GM21786 (cell line): ENCODE measurements at regions not wholly inside any gene's neighbourhood (a gene's known extent, or its start where the extent isn't known, plus 50 kb on each side); places are given as distances from the start of the nearest gene placed in this dataset.

Source experiments
- ATAC-seq: cut with Tn5 transposase; IDR thresholded peaks from one replicate; pipeline ENCODE4 v1.9.1; 2021; ENCODE audit not compliant: unreplicated experiment

GRCh38 chr5:158413122-158413680 lies 554.3 kb upstream of the CLINT1 start:
- no peak for ATAC-seq

DNA sequence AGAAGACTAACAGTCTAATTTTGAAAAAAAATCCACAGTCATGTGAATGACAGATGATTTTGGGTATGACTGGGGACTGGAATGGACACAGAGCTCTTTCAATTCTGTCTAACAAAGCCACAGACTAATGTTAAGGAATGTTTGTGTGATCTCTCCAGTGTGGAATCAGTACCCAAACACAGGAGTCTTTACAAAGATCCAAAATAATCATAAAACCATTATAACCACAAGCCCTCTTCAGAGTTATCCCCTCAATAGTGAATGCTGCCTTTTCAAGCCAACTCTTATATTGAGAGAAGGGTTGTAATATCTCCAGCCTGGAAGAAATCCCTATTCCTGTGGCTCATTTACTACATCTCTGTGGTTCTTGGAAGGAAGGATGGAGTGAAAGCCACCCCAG lies 552.0 kb upstream of the CLINT1 start:
- no peak for ATAC-seq

- peak; percentile 74 for ATAC-seq
These were observed 550.6 kb upstream of the CLINT1 start for GRCh38 chr5:158409507-158409906.

DNA sequence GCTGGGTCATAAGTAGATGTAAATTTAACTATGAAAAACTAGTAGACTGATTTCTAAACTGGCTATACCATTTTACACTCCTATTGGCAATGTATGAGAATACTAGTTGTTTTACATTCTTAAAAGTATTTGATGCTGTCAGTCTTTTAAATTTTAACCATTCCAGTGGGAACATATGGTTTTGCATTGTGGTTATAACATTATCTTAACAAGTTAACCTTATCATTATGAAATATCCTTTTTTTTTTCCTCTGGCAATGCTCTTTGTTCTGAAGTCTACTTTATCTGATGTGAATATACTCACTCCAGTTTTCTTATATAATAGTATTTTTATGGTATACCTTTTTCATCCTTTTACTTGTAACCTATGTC lies 548.9 kb upstream of the CLINT1 start:
- no peak for ATAC-seq

DNA sequence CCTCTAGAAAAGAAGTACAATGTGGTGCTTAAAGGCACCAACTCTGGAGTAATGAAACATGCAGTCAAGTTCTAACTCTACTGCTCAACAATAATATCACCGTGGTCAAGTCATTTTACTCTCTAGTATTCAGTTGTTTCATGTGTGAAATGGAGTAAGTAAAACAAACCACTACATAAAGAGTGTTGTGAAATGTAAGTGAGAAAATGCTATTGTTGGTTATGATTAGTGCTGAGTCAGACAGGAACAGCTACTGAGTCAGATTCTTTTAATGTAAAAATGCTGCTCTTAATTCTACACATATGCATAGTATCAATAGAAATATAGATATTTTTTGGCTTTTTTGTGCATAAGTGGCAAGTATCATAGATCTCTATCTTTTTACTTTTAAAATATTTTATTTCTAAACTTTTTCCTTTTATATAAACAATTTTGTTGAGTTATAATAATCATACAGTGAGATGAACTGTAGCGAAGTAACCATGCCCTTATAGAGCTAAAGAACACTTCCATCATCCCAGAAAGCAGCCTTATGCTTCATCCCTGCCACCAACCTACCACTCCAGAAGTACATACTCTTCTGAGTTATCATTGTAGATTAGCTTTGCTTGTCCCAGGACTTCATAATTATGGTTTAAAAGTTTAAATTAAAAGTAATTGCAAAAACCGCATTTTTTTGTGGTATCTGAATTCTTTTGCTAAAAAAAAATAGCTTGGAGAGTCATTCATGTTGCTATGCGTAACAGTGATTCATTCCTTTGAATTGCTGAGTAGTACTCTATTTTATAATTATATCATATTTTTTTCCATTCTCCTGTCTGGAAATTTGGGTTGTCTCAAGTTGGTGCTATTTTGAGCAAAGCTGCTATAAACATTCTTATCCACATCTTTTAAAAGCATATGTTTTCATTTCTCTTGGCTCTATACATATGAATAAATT lies 548.2 kb upstream of the CLINT1 start:
- no peak for ATAC-seq

DNA sequence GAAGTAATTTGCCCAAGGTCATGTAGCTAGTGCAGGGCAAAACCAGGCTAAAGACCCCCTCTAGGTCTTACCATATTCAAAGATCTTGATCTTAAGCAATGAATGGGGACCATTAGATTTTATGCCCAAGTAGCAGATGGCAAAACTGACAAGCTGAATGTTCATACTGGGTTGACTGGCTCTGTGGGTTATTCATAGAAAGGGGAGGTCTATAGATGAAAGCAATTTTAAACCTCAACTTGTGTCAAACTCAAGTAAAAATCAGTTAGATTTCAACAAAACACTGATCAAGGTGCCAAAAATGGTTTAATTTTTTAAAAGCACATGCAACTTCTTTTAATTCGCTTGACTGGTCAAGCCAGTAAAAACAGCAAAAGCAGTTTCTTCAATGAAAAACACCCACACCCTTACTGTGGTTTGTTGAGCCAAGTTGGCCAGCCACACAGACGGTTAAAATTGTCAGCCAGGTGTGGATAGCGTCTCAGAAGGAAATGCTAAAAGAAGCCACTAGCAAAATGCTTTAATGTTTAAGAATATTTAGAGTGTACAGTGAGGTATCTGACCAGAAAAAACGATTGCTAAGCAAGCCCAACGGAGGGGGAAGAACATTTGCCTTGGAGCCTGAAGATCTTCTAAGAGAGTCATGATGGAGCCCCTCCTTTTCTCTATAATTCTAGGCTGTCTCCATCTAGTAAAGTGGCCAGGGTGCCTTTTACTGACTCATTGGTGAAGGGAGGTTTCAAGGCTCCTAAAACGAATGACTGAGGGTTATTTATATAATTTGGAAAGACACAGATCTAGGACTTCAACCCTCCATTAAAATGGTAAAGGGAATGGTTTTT lies 539.6 kb upstream of the CLINT1 start:
- peak; percentile 86 for ATAC-seq

- no peak for ATAC-seq
These were observed 538.3 kb upstream of the CLINT1 start for GRCh38 chr5:158397278-158397677.

- ATAC-seq = no peak
These were observed 535.2 kb upstream of the CLINT1 start for GRCh38 chr5:158394102-158394501.

DNA sequence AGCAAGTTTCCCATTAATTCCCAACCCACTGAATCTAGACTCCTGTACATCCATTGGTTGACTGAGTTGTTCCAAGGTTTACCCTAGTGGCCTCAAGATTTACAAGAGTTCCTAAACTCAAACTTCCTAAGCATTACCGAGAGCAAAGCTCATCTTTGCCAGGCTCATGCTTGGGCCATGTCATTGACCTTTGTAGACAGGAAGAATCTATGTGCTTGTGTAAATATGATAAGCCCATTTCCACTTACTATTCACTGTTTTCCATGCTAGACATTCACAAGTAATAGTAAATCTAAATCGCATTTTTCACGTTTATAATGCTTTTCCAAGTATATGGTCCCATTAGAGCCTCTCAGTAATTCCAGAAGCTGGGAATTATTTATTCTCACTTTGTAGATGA lies 534.5 kb upstream of the CLINT1 start:
- no peak for ATAC-seq

GRCh38 chr5:158392753-158393152 lies 533.8 kb upstream of the CLINT1 start:
- ATAC-seq = no peak

GRCh38 chr5:158390577-158390976 lies 531.6 kb upstream of the CLINT1 start:
- ATAC-seq = peak; percentile 72

DNA sequence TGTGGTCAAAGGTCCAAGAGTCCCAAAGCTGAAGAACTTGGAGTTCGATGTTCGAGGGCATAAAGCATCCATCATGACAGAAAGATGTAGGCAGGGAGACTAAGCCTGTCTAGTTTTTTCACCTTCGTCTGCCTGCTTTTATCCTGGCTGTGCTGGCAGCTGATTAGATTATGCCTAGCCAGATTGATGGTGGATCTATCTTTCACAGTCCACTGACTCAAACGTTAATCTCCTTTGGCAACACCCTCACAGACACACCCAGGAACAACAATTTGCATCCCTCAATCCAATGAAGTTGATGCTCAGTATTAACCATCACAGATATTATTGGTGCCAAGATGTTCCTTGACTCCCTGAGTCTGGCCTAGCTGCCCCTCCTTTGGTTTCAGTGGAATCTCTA lies 530.8 kb upstream of the CLINT1 start:
- no peak for ATAC-seq

- no peak for ATAC-seq
These were observed 529.1 kb upstream of the CLINT1 start for GRCh38 chr5:158388021-158388420.

DNA sequence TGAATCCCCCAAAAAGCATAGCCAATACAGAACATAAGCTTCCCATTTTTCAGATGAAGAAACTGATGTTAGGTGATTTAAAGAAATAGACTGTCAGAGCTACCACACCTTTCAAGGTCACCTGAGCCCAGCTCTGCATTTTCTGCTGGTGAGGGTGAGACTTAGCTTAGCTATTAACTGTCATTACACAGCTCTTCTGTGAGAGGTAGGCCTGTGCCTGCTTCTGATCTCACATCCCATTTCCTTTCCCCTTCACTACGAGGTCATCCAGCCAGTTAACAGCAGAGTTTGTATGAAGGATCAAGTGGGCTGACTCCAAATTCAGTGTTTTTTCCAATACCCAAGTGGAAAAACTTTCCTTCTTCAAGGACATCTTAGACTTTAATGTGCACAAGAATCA lies 528.6 kb upstream of the CLINT1 start:
- no peak for ATAC-seq

DNA sequence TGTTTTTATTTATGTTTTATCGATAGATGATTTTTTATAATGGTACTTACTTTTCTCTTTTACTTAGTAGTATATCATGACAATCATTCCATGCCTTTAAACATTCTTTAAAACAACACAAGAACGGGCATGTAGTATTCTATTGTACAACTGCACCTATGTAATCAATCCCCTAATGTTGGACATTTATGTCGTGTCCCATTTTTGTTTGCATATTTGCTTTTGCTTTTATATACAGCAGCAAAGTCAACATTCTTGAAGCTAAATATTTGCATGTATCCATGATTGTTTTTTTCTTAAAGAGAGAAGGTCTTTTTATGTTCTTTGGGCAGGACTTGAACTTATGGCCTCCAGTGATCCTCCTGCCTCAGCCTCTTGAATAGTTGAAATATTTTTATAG lies 527.0 kb upstream of the CLINT1 start:
- ATAC-seq = no peak

- ATAC-seq = no peak
These were observed 525.9 kb upstream of the CLINT1 start for GRCh38 chr5:158384535-158385481.

GRCh38 chr5:158383486-158383885 lies 524.5 kb upstream of the CLINT1 start:
- no peak for ATAC-seq

DNA sequence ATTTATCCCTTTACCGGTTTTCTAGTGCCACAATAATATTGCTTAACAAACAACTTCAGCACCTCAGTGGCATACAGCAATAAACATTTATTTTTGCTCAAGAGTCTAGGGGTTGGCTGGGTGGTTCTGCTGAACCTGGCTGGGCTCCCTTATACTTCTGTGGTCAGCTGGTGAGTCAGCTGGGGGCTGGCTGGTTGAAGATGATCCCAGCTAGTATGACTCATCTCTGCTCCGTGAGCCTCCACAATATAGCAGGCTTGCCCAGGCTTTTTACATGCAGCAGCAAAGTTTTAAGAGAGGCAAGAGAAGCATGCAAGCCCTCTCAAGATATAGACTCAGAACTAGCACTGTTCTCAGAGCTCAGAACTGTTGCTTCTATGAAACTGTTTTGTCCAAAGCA lies 523.5 kb upstream of the CLINT1 start:
- ATAC-seq = peak; percentile 97

DNA sequence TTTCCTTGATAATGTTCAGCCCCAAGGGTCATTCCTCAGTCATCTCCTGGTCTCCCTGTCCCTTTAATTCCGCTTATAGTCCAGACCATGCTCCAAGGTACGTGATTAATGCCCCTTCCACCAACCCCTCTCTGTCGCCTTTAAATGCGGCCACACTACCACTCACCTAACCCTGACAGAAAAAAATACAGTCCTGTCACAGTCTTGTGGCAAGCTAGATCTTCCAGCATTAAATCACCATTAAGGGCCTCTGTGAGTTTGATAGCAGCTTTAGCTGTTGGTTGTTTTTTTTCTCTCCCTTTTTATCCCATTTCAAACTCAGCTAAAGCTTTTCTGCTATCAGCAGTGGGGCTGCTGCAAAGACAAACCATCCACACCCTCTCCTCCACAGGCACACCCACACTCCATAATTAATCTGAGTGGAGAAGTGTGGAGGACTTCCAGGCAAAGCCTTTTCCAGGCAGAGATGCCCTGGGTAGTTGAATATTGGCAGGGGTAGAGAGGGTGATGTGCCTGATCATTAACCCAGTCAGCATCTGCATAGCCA lies 522.7 kb upstream of the CLINT1 start:
- no peak for ATAC-seq

GRCh38 chr5:158380661-158381060 lies 521.7 kb upstream of the CLINT1 start:
- ATAC-seq = no peak
